GM12878 (cell line): ENCODE measurements at regions not wholly inside any gene's neighbourhood (a gene's known extent, or its start where the extent isn't known, plus 50 kb on each side); places are given as distances from the start of the nearest gene placed in this dataset.
A peak's percentile ranks its signal among the peaks of the same experiment; 100 is the strongest.

Experiments
- ATAC-seq: fragments of 200-7000 bp; cut with Tn5 transposase; 3 replicates; pipeline ENCODE4 v1.9.1; 2020; ENCODE audit warnings: mild to moderate bottlenecking, moderate library complexity
- BruUV-seq: library from RNA; stranded (reverse); fragments of 400-500 nt; replicated peaks from 2 replicates; lab custom pipeline; 2021; lab: Mats Ljungman, UMichigan
- CTCF ChIA-PET: fragments of 300-600 bp; sonication (Branson Sonifier 250); formaldehyde crosslinking; extraction: SDS; loops from one replicate; lab custom pipeline; 2021; ENCODE audit warnings: inconsistent platforms; lab: Yijun Ruan, JAX
- POLR2A ChIA-PET: fragments of 350-600 bp; formaldehyde crosslinking; extraction: SDS; loops from one replicate; lab custom pipeline; 2021; ENCODE audit warnings: inconsistent platforms; lab: Charles Lee
- RAD21 ChIA-PET: fragments of 300-600 bp; sonication (Branson Sonifier 250); formaldehyde crosslinking; loops from one replicate; lab custom pipeline; 2023; ENCODE audit warnings: antibody characterized with exemption; ENCODE audit not compliant: unreplicated experiment; lab: Charles Lee
- SMC1A ChIA-PET: fragments of 300-600 bp; sonication (Branson Sonifier 250); formaldehyde crosslinking; loops from one replicate; lab custom pipeline; 2023; ENCODE audit not compliant: unreplicated experiment, uncharacterized antibody; lab: Charles Lee
- DNase-seq: peaks from one replicate; pipeline ENCODE4 v3.0.0-alpha.2; 2011; ENCODE audit warnings: low read depth, low spot score
- FAIRE-seq: peaks from 3 replicates; lab custom pipeline; 2011; peaks lifted over from hg19 to GRCh38; lab: Jason Lieb, UNC
- H2AFZ ChIP-seq: 2 replicates; pipeline ENCODE4 v1.6.0; 2011; ENCODE audit warnings: low read depth, low read length, control low read depth; ENCODE audit not compliant: control insufficient read depth
- H3K27ac ChIP-seq: 2 replicates; pipeline ENCODE4 v1.5.1; 2011; ENCODE audit warnings: control low read depth; ENCODE audit not compliant: control insufficient read depth, insufficient read depth
- H3K27me3 ChIP-seq, 2 experiments: replicated peaks in 1 of 2; 2 replicates each; pipeline versions ENCODE4 v1.6.0 to v1.6.1; 2011; ENCODE audit warnings: low read length in 1 of 2; ENCODE audit not compliant: control insufficient read depth in 2 of 2, insufficient read depth in 2 of 2
- H3K36me3 ChIP-seq, 2 experiments: 2 replicates each; pipeline ENCODE4 v1.5.1; 2011; ENCODE audit warnings: low read length in 1 of 2; ENCODE audit not compliant: control insufficient read depth in 2 of 2, insufficient read depth in 2 of 2
- H3K4me1 ChIP-seq: 2 replicates; pipeline ENCODE4 v1.6.1; 2011; ENCODE audit warnings: mild to moderate bottlenecking, low read length, moderate library complexity, mixed read lengths; ENCODE audit not compliant: control insufficient read depth, insufficient read depth
- H3K4me2 ChIP-seq: 2 replicates; pipeline ENCODE4 v1.6.0; 2011; ENCODE audit warnings: control low read depth; ENCODE audit not compliant: control insufficient read depth, insufficient read depth
- H3K4me3 ChIP-seq: fragments of 200-600 bp; sonication (generic); 2 replicates; pipeline ENCODE4 v1.5.1; 2016
- H3K79me2 ChIP-seq: 2 replicates; pipeline ENCODE4 v1.6.0; 2011; ENCODE audit warnings: low read length; ENCODE audit not compliant: control insufficient read depth, insufficient read depth
- H3K9ac ChIP-seq: 2 replicates; pipeline ENCODE4 v1.8.0; 2011; ENCODE audit warnings: low read length, control low read depth, mixed read lengths; ENCODE audit not compliant: control insufficient read depth, insufficient read depth
- H3K9me3 ChIP-seq: replicated peaks from 3 replicates; pipeline ENCODE4 v1.5.1; 2011; ENCODE audit warnings: mild to moderate bottlenecking, low read length; ENCODE audit not compliant: control insufficient read depth, insufficient read depth
- H4K20me1 ChIP-seq: 2 replicates; pipeline ENCODE4 v1.6.0; 2011; ENCODE audit not compliant: control insufficient read depth, insufficient read depth
- JUNB ChIP-seq: IDR thresholded peaks from 2 replicates; pipeline ENCODE4 v1.6.1; 2016; ENCODE audit warnings: antibody characterized with exemption, mild to moderate bottlenecking
- LARP7 ChIP-seq: fragments of 450-650 bp; IDR thresholded peaks from 2 replicates; pipeline ENCODE4 v1.6.1; 2017; ENCODE audit warnings: mild to moderate bottlenecking
- RAD21 ChIP-seq: IDR thresholded peaks from 2 replicates; pipeline ENCODE4 v1.6.1; 2011; ENCODE audit warnings: mild to moderate bottlenecking, low read depth, low read length, moderate library complexity; ENCODE audit not compliant: insufficient read depth
- SP1 ChIP-seq: IDR thresholded peaks from one replicate; pipeline ENCODE4 v1.6.1; 2011; ENCODE audit warnings: low read depth, low read length
- TCF12 ChIP-seq: IDR thresholded peaks from 2 replicates; pipeline ENCODE4 v1.6.1; 2011; ENCODE audit warnings: low read depth, mild to moderate bottlenecking, low read length
- ZNF207 ChIP-seq: fragments of 450-650 bp; IDR thresholded peaks from 2 replicates; pipeline ENCODE4 v1.6.1; 2014; ENCODE audit warnings: antibody characterized with exemption, mild to moderate bottlenecking, borderline replicate concordance
- WGBS: methylation state at CpG from one replicate; pipeline ENCODE4 v1.1.6; 2016; ENCODE audit warnings: low lambda C conversion rate; ENCODE audit not compliant: insufficient replicate concordance, insufficient coverage; ENCODE audit errors: missing lambda C conversion rate; 5-methylcytosine and 5-hydroxymethylcytosine counted together
- in situ Hi-C: fragments of 300-500 bp; cut with MboI; formaldehyde crosslinking; loops from 9 replicates; pipeline ENCODE4 v1.14.3; 2018; ENCODE audit warnings: mixed read lengths
- intact Hi-C: fragments of 100-400 bp; cut with micrococcal nuclease; formaldehyde crosslinking; loops from one replicate; pipeline ENCODE4 v1.14.2; 2022; ENCODE audit not compliant: unreplicated experiment
- TF ChIP-seq, protein P1 (sequence below): fragments of 450-650 bp; IDR thresholded peaks from 2 replicates; pipeline ENCODE4 v1.6.1; 2017; ENCODE audit warnings: antibody characterized with exemption, mild to moderate bottlenecking, moderate library complexity
- TF ChIP-seq, protein P2 (sequence below): IDR thresholded peaks from 2 replicates; pipeline ENCODE4 v1.6.1; 2011; ENCODE audit warnings: borderline replicate concordance, low read depth, mild to moderate bottlenecking, moderate library complexity, mixed read lengths, low read length; ENCODE audit not compliant: insufficient read depth; ENCODE audit errors: extremely low read length

DNA sequence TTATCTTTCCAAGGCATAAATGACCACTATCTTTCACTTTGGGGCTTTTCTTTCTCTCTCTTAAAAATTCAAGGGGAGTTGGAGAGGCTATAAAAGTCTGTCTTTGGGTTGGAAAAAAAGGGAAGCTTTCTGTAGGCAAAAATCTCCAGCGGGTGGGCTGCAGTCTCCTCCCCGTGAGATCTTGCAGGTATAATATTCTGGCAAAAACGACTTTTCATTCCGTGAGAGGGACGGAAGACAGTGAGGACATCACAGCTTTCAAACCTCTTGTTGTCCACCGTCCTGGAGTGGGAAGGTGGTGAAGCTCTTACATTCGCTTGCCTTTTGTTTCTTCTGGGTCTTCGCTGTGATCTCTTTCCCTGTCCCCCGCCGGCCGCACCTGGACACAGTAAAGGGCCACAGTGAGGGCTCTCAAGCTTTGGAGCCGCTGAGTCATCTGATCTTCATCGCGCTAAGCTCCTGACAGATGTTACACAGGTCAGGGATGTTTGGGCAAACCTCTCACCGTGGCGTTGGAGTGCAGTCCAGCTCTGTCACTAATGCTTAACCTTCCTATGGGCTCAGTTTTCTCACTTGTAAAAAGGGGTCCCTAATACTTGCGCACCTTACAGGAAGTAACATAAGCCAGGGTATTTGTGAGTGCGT is 61.9 kb upstream of the MEGF10 start:
- H3K9me3 ChIP-seq, result no peaks in the 10 kb centered on the region
- peak overlapping the region; percentile 65 for H3K9ac ChIP-seq
- RAD21 ChIA-PET, result interaction anchor here (0.7 kb wide), 1 partner anchor 12 kb away, joined by 3 read pairs; no protein-coding TSS in a partner anchor
- no peak for TF ChIP-seq RAD21
- no peak for TF ChIP-seq LARP7
- no peak for TF ChIP-seq JUNB
- TF ChIP-seq ZNF207, result no peak
- no peak for TF ChIP-seq SP1
- TF ChIP-seq TCF12, result no peak
- TF ChIP-seq, protein P1, sequence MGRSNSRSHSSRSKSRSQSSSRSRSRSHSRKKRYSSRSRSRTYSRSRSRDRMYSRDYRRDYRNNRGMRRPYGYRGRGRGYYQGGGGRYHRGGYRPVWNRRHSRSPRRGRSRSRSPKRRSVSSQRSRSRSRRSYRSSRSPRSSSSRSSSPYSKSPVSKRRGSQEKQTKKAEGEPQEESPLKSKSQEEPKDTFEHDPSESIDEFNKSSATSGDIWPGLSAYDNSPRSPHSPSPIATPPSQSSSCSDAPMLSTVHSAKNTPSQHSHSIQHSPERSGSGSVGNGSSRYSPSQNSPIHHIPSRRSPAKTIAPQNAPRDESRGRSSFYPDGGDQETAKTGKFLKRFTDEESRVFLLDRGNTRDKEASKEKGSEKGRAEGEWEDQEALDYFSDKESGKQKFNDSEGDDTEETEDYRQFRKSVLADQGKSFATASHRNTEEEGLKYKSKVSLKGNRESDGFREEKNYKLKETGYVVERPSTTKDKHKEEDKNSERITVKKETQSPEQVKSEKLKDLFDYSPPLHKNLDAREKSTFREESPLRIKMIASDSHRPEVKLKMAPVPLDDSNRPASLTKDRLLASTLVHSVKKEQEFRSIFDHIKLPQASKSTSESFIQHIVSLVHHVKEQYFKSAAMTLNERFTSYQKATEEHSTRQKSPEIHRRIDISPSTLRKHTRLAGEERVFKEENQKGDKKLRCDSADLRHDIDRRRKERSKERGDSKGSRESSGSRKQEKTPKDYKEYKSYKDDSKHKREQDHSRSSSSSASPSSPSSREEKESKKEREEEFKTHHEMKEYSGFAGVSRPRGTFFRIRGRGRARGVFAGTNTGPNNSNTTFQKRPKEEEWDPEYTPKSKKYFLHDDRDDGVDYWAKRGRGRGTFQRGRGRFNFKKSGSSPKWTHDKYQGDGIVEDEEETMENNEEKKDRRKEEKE, result no peak
- TF ChIP-seq, protein P2, sequence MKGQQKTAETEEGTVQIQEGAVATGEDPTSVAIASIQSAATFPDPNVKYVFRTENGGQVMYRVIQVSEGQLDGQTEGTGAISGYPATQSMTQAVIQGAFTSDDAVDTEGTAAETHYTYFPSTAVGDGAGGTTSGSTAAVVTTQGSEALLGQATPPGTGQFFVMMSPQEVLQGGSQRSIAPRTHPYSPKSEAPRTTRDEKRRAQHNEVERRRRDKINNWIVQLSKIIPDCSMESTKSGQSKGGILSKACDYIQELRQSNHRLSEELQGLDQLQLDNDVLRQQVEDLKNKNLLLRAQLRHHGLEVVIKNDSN, result no peak
- peak overlapping the region; percentile 71 for H2AFZ ChIP-seq
- SMC1A ChIA-PET, result no interaction called here
- no peaks in the 10 kb centered on the region for H3K36me3 ChIP-seq
- FAIRE-seq (peak; percentile 54), ATAC-seq (no peak; the same call in 2 of the 3 replicates), DNase-seq (no peak)
- POLR2A ChIA-PET, result no interaction called here
- in situ Hi-C loops (no loop called here), intact Hi-C loops (no loop called here)
- no peaks in the 10 kb centered on the region for H3K27me3 ChIP-seq
- peak overlapping the region; percentile 66; the same call in 1 of the 2 replicates for H3K4me3 ChIP-seq
- H3K4me1 ChIP-seq, result no peaks in the 10 kb centered on the region; the same call in 1 of the 2 replicates
- CTCF ChIA-PET, result interaction anchor here (0.7 kb wide), 1 partner anchor 588 kb away, joined by 3 read pairs; no protein-coding TSS in a partner anchor
- BruUV-seq, result no TSS peak
- peak overlapping the region; percentile 91 for H3K4me2 ChIP-seq
- H4K20me1 ChIP-seq, result no peaks in the 10 kb centered on the region
- H3K27ac ChIP-seq, result no peak overlapping the region
- WGBS, result 86% methylated on average over 18 of the region's 18 CpGs
- no peaks in the 10 kb centered on the region for H3K79me2 ChIP-seq
